Right renal cortex interstitium (tissue), 3 donors: ENCODE measurements at regions not wholly inside any gene's neighbourhood (a gene's known extent, or its start where the extent isn't known, plus 50 kb on each side); places are given as distances from the start of the nearest gene placed in this dataset.
"Not testable (repeated sequence)": the region's sequence is repeated elsewhere in the genome, so short reads cannot be mapped to it uniquely, and the experiment has no call there.

Source experiments
- DNase-seq, 3 donors: peaks; one replicate each; pipeline ENCODE4 v3.0.0-alpha.2; 2013; ENCODE audit warnings: low read depth in 3 of 3, low spot score in 2 of 3

DNA sequence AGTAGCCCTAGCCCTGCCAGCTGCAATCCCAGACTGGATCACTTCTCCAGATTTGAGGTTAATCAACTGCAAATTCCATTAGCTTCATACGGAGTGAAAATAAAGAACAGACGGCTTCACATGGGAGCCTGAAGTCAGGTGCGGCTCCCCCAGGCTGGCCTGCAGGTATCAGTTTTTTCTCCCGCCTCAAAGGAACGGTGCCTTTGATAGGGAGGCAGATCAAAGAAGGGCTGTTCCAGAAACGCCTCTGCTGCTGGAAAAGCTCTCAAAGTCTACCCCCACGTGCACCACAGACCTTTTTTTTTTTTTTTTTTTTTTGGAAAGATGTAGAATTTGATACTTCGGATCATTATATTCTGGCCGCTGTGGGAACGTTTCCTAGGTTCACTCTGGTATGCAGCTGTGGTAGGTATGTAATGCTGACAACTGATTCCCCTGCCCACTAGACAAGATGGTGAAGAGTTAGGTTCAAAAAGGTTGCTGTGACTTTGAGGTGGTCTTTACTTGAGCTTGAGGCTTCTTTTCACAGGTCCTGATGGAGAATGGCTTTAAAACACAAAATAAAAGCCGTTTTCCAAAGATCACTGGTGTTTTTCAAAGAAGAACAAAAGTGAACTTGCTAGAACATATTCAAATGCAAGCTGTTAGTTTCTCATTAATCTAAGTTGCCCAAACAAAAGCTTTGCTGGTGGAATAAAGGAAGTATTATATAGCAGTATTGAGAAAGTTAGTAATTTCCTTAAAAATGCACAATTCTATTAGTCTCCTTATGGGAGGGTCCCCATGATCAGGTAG, 189.0 kb upstream of the NFIA start:
- no peak for DNase-seq

DNA sequence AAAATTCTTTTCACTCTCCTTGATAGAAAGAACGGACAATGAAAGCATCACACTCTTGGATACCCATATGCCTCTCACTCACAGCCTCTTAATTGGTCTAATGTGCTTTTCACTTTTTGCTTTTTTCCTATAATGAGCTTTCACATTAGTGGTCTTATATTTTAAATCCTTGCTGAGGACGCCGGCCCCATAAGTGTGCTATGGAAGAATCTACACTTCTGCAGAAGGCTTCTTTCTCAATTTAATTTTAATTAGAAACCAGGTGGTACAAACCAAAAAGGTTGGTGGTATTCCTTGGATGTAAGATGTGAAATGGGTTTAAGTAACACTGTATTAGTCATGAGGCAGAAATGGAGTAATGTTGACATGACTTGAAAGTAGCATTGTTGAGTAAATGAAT, 190.6 kb upstream of the NFIA start:
- DNase-seq = no peak

- no peak for DNase-seq
Measured at GRCh38 chr1:60891281-60891680, 191.1 kb upstream of the NFIA start.

GRCh38 chr1:60890664-60891063, 191.7 kb upstream of the NFIA start:
- DNase-seq = no peak

DNA sequence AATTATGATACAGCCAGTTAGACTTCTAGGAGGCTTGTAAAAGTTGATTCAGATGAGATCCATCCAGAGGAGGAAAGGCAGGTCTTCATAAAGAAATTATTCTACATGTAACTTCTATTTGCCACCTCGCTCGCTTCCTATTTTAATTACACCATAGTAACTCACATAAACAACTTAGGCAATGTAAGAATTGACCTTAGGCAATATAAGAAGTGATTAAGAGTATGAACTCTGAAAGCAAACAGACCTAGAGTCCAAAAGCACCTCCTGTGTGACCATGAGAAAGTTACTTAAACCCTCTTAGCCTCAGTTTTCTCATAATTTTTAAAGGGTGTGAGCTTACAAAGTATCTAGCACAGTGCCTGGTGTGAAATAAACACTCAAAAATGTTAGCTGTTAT, 192.7 kb upstream of the NFIA start:
- no peak for DNase-seq

GRCh38 chr1:60888126-60888525, 194.2 kb upstream of the NFIA start:
- DNase-seq = no peak

GRCh38 chr1:60886793-60887331, 195.5 kb upstream of the NFIA start:
- no peak for DNase-seq

DNA sequence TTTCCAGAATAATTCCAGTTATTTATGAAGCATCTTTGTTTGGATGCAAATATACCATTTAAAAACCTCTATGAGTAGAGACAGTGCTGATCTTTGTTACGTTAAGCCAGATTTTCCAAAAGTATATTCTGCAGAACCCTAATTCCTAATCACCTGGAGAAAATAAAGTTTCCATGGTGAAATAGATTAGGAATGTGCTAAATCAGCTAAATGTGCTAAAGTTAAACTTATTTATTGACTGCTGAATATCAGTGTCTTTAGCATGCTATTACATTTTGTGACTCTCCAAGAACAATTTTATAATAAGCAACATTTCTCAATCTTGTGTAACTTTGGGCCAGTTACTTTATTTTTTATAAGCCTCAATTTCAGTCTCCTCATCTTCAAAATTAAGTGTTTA, 196.3 kb upstream of the NFIA start:
- DNase-seq = no peak

- DNase-seq = no peak
Measured at GRCh38 chr1:60880202-60880601, 202.2 kb upstream of the NFIA start.

GRCh38 chr1:60878323-60878722, 204.0 kb upstream of the NFIA start:
- no peak for DNase-seq

- DNase-seq = no peak
Measured at GRCh38 chr1:60877376-60877775, 205.0 kb upstream of the NFIA start.

- DNase-seq = no peak
Measured at GRCh38 chr1:60876952-60877351, 205.4 kb upstream of the NFIA start.

GRCh38 chr1:60875138-60875537, 207.2 kb upstream of the NFIA start:
- DNase-seq = no peak

DNA sequence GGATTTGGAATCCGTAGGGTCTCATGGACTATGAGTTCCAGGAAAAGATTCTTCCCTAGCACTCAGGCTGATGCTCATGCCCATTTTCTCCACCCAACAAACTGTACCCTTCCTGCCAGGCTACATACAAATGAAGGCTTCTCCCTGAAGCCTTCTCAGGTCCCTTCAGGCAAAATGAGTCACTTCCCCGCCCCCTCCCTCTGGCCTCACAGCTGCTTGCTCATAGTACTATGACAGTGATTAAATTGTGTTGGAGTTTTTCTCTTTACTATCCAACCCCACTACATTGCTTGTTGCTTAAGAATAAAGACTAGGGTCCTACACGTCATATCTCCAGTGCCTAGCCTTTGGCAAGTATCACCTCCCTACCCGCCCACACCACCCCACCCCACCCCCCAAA, 207.6 kb upstream of the NFIA start:
- DNase-seq = no peak

- DNase-seq = not testable (repeated sequence)
Measured at GRCh38 chr1:60873396-60873795, 209.0 kb upstream of the NFIA start.

GRCh38 chr1:60872426-60873054, 209.8 kb upstream of the NFIA start:
- DNase-seq = no peak

- DNase-seq = no peak
Measured at GRCh38 chr1:60870269-60870865, 212.0 kb upstream of the NFIA start.

- no peak for DNase-seq
Measured at GRCh38 chr1:60868901-60869663, 213.3 kb upstream of the NFIA start.

DNA sequence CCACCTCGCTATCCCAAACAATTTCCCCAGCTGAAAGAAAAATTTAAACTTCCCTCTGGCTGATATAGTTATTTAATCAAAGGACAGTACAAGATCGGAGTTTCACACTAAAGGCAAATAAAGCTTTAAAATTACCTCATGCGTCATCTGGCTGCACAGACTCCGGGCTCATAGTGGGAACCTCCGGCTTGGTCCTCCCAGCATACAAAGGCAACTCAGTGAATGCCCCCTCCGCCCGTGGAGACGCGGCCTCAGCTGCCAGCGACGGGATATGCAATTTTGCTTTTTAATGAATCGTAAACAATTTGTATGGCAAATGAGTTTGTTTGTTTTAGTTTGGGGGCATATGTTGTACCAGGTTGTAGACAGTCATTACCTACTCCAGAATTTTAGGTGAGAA, 214.6 kb upstream of the NFIA start:
- no peak for DNase-seq

GRCh38 chr1:60866917-60867531, 215.3 kb upstream of the NFIA start:
- no peak for DNase-seq
